ENCODE measurements at regions not wholly inside any gene's neighbourhood (a gene's known extent, or its start where the extent isn't known, plus 50 kb on each side); places are given as distances from the start of the nearest gene placed in this dataset.

- TF ChIP-seq EZH2 (IDR thresholded peaks at IDR 0.05; ENCODE audit: insufficient read depth, poor library complexity, severe bottlenecking) (no peak), EZH2phosphoT487 (IDR thresholded peaks at IDR 0.05; ENCODE audit: insufficient read depth, low read depth) (no peak)
Observed at GRCh38 chr9:87076825-87077224, 129.5 kb upstream of the GAS1 start.
